ENCODE measurements at regions not wholly inside any gene's neighbourhood (a gene's known extent, or its start where the extent isn't known, plus 50 kb on each side); places are given as distances from the start of the nearest gene placed in this dataset.
"Not testable (repeated sequence)": the region's sequence is repeated elsewhere in the genome, so short reads cannot be mapped to it uniquely, and the experiment has no call there.

- Mint-ChIP-seq H3K4me3 (no peak overlapping the region), H3K4me1 (ENCODE audit: low read depth) (no peaks in the 10 kb centered on the region), H3K36me3 (ENCODE audit: low read depth) (no peaks in the 10 kb centered on the region), H3K27me3 (ENCODE audit: insufficient read depth) (no peaks in the 10 kb centered on the region), H3K27ac (no peak overlapping the region), H3K9me3 (no peaks in the 10 kb centered on the region)
- DNase-seq (ENCODE audit: low spot score): no peak
- intact Hi-C loops (cut with micrococcal nuclease): no loop called here
Observed at GRCh38 chr3:84299329-84299728, 659.5 kb upstream of the CADM2 start.

DNA sequence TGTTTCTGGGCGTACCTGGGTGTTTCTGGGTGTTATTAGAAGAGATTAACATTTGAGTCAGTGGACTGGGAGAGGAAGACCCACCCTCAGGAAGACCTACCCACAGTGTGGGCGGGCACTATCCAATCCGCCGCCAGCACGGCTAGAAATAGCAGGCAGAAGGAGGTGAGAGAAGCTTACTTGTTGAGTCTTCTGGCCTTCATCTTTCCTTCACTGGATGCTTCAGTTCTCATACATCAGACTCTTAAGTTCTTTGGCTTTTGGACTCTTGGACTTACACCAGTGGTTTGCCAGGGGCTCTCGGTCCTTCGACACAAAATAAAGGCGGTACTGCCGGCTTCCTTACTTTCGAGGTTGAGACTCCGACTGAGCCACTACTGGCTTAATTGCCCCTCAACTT, 654.6 kb upstream of the CADM2 start:
- Mint-ChIP-seq H3K36me3 (ENCODE audit: low read depth) (no peaks in the 10 kb centered on the region), H3K9me3 (no peaks in the 10 kb centered on the region), H3K27ac (no peak overlapping the region), H3K4me3 (no peak overlapping the region), H3K4me1 (ENCODE audit: low read depth) (no peaks in the 10 kb centered on the region), H3K27me3 (ENCODE audit: insufficient read depth) (no peaks in the 10 kb centered on the region)
- no peak for DNase-seq (ENCODE audit: low spot score)
- intact Hi-C loops (cut with micrococcal nuclease): no loop called here

GRCh38 chr3:84307339-84307738, 651.5 kb upstream of the CADM2 start:
- Mint-ChIP-seq H3K9me3 (no peaks in the 10 kb centered on the region), H3K27me3 (ENCODE audit: insufficient read depth) (no peaks in the 10 kb centered on the region), H3K36me3 (ENCODE audit: low read depth) (no peaks in the 10 kb centered on the region), H3K4me1 (ENCODE audit: low read depth) (no peaks in the 10 kb centered on the region), H3K4me3 (no peak overlapping the region), H3K27ac (no peak overlapping the region)
- intact Hi-C loops (cut with micrococcal nuclease): no loop called here
- no peak for DNase-seq (ENCODE audit: low spot score)

GRCh38 chr3:84308379-84308778, 650.4 kb upstream of the CADM2 start:
- Mint-ChIP-seq H3K27me3 (ENCODE audit: insufficient read depth) (no peaks in the 10 kb centered on the region), H3K4me3 (no peak overlapping the region), H3K36me3 (ENCODE audit: low read depth) (no peaks in the 10 kb centered on the region), H3K27ac (no peak overlapping the region), H3K4me1 (ENCODE audit: low read depth) (no peaks in the 10 kb centered on the region), H3K9me3 (no peaks in the 10 kb centered on the region)
- DNase-seq (ENCODE audit: low spot score): no peak
- intact Hi-C loops (cut with micrococcal nuclease): no loop called here

GRCh38 chr3:84318273-84318809, 640.4 kb upstream of the CADM2 start:
- intact Hi-C loops (cut with micrococcal nuclease): no loop called here
- DNase-seq (ENCODE audit: low spot score): no peak
- H3K4me1 Mint-ChIP-seq (ENCODE audit: low read depth): no peaks in the 10 kb centered on the region
- no peak overlapping the region for H3K27ac Mint-ChIP-seq
- no peak overlapping the region for H3K4me3 Mint-ChIP-seq
- H3K36me3 Mint-ChIP-seq (ENCODE audit: low read depth): no peaks in the 10 kb centered on the region
- no peaks in the 10 kb centered on the region for H3K27me3 Mint-ChIP-seq (ENCODE audit: insufficient read depth)
- H3K9me3 Mint-ChIP-seq: peaks cover 8% of the 10 kb centered on the region

DNA sequence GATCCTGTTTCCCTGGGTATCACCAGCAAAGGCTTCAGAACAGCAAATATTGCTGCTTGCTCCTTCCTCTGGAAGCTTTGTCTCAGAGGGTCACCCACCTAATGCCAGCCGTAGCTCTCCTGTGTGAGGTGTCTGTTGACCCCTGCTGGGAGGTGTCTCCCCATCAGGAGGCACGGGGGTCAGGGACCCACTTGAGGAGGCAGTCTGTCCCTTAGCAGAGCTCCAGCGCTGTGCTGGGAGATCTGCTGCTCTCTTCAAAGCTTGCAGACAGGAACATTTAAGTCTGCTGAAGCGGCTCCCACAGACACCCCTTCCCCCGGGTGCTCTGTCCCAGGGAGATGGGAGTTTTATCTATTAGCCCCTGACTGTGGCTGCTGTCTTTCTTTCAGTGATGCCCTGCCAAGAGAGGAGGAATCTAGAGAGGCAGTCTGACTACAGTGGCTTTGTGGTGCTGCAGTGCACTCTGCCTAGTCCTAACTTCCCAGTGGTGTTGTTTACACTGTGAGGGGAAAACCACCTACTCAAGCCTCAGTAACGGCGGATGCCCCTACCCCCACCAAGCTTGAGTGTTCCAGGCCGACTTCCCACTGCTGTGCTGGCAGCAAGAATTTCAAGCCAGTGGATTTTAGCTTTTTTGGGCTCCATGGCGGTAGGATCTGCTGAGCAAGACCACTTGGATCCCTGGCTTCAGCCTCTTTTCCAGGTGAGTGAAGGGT, 593.1 kb upstream of the CADM2 start:
- H3K4me3 Mint-ChIP-seq; DNase-seq (ENCODE audit: low spot score); intact Hi-C loops (cut with micrococcal nuclease); H3K36me3 Mint-ChIP-seq (ENCODE audit: low read depth); H3K27me3 Mint-ChIP-seq (ENCODE audit: insufficient read depth); H3K27ac Mint-ChIP-seq; H3K4me1 Mint-ChIP-seq (ENCODE audit: low read depth): not testable (repeated sequence)
- H3K9me3 Mint-ChIP-seq: peaks cover 40% of the 10 kb centered on the region

Measured in activated T-helper 1 cell treated with anti-CD3 and anti-CD28 coated beads, Interleukin-12 subunit alpha, Interleukin-12 subunit beta, Interleukin-2, Interleukin-4 antibody, amounts not matched to agents 30 ng/mL and 10 ng/mL and 1 ng/mL, durations not matched to agents 14 hours and 24 hours and 36 hours (primary cell).